ENCODE measurements at regions not wholly inside any gene's neighbourhood (a gene's known extent, or its start where the extent isn't known, plus 50 kb on each side); places are given as distances from the start of the nearest gene placed in this dataset.

DNA sequence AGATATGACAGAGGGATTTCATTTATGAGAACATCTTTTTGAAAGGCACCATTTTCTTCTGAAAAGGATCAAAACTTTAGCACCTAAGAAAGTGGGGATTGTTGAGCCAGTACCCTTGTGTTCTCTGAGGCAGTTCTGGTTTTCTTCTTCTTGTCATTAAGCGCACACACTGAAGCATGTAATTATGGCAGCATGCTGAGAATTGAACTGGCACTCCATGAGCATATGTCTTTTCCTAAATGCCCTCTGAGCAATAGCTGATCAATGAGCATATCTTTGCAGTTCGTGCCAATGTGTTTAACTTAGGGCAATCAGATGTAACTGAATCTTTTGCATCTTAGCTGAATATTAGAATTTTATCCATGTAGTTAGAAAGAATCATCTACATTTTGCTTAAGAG is 53.9 kb upstream of the VGLL3 start:
- no peak overlapping the region for H3K18ac ChIP-seq (ENCODE audit: low read length)
- no peak overlapping the region for H2BK12ac ChIP-seq (ENCODE audit: low read length)
- no peak overlapping the region for H3K4me3 ChIP-seq (ENCODE audit: low read length in 2 of 2)
- no peak overlapping the region for H3K4ac ChIP-seq (ENCODE audit: low read length)
- H3K79me1 ChIP-seq (ENCODE audit: low read depth, low read length): no peaks in the 10 kb centered on the region
- DNase-seq (ENCODE audit: low spot score): no peak
- no peak overlapping the region for H2AK5ac ChIP-seq (ENCODE audit: low read depth, low read length)
- no peak overlapping the region for H3K4me2 ChIP-seq (ENCODE audit: insufficient read depth, low read length, poor library complexity, severe bottlenecking)
- no peak overlapping the region for H3K23ac ChIP-seq (ENCODE audit: low read depth, low read length, poor library complexity)
- WGBS, 2 donors (ENCODE audit: extremely low coverage in 2 of 2, insufficient read length in 2 of 2, insufficient replicate concordance in 1 of 2): no CpG with 5 or more reads among the region's 2 CpGs
- H3K14ac ChIP-seq (ENCODE audit: low read length): no peak overlapping the region
- no peaks in the 10 kb centered on the region for H3K4me1 ChIP-seq (ENCODE audit: control insufficient read depth in 2 of 2, insufficient read depth in 1 of 2, low read depth in 1 of 2, low read length in 2 of 2)
- no peak overlapping the region for H2BK15ac ChIP-seq (ENCODE audit: low read length)
- no peaks in the 10 kb centered on the region for H3K27me3 ChIP-seq (ENCODE audit: control insufficient read depth in 3 of 3, insufficient read depth in 3 of 3, low read depth in 1 of 3, low read length in 3 of 3)
- H2BK5ac ChIP-seq (ENCODE audit: low read length): no peak overlapping the region
- H2BK120ac ChIP-seq (ENCODE audit: low read depth, low read length): no peak overlapping the region
- H3K9ac ChIP-seq (ENCODE audit: low read depth, low read length, poor library complexity): no peak overlapping the region
- H3K9me3 ChIP-seq (replicated peaks in 1 of 2; ENCODE audit: control insufficient read depth in 2 of 2, insufficient read depth in 1 of 2, low read depth in 1 of 2, low read length in 2 of 2): no peaks in the 10 kb centered on the region
- no peaks in the 10 kb centered on the region for H3K36me3 ChIP-seq (replicated peaks in 1 of 2; ENCODE audit: control insufficient read depth in 2 of 2, insufficient read depth in 2 of 2, low read length in 2 of 2)
- H4K8ac ChIP-seq (ENCODE audit: low read depth, low read length): no peak overlapping the region
- no peak overlapping the region for H4K91ac ChIP-seq (ENCODE audit: low read depth, low read length, poor library complexity)
- no peak overlapping the region for H2AFZ ChIP-seq (ENCODE audit: low read length)
- no peak overlapping the region for H3K27ac ChIP-seq (replicated peaks; ENCODE audit: low read length)

- no peak for DNase-seq (ENCODE audit: low spot score)
- H3K27me3 ChIP-seq (ENCODE audit: control insufficient read depth in 3 of 3, insufficient read depth in 3 of 3, low read depth in 1 of 3, low read length in 3 of 3): no peaks in the 10 kb centered on the region
- no peak overlapping the region for H4K8ac ChIP-seq (ENCODE audit: low read depth, low read length)
- no peak overlapping the region for H3K23ac ChIP-seq (ENCODE audit: low read depth, low read length, poor library complexity)
- no peak overlapping the region for H3K18ac ChIP-seq (ENCODE audit: low read length)
- H3K4me3 ChIP-seq (ENCODE audit: low read length in 2 of 2): no peak overlapping the region
- H3K36me3 ChIP-seq (replicated peaks in 1 of 2; ENCODE audit: control insufficient read depth in 2 of 2, insufficient read depth in 2 of 2, low read length in 2 of 2): no peaks in the 10 kb centered on the region
- H2BK120ac ChIP-seq (ENCODE audit: low read depth, low read length): no peak overlapping the region
- H3K4me2 ChIP-seq (ENCODE audit: insufficient read depth, low read length, poor library complexity, severe bottlenecking): no peak overlapping the region
- H3K4ac ChIP-seq (ENCODE audit: low read length): no peak overlapping the region
- H3K27ac ChIP-seq (replicated peaks; ENCODE audit: low read length): no peak overlapping the region
- no peak overlapping the region for H2BK15ac ChIP-seq (ENCODE audit: low read length)
- H3K79me1 ChIP-seq (ENCODE audit: low read depth, low read length): no peaks in the 10 kb centered on the region
- no peak overlapping the region for H3K14ac ChIP-seq (ENCODE audit: low read length)
- H2BK12ac ChIP-seq (ENCODE audit: low read length): no peak overlapping the region
- H4K91ac ChIP-seq (ENCODE audit: low read depth, low read length, poor library complexity): no peak overlapping the region
- no peak overlapping the region for H2BK5ac ChIP-seq (ENCODE audit: low read length)
- WGBS, 2 donors (ENCODE audit: extremely low coverage in 2 of 2, insufficient read length in 2 of 2, insufficient replicate concordance in 1 of 2): no CpG with 5 or more reads among the region's 1 CpG
- no peak overlapping the region for H2AFZ ChIP-seq (ENCODE audit: low read length)
- H3K9me3 ChIP-seq (replicated peaks in 1 of 2; ENCODE audit: control insufficient read depth in 2 of 2, insufficient read depth in 1 of 2, low read depth in 1 of 2, low read length in 2 of 2): no peaks in the 10 kb centered on the region
- H3K9ac ChIP-seq (ENCODE audit: low read depth, low read length, poor library complexity): no peak overlapping the region
- no peak overlapping the region for H2AK5ac ChIP-seq (ENCODE audit: low read depth, low read length)
- no peaks in the 10 kb centered on the region for H3K4me1 ChIP-seq (ENCODE audit: control insufficient read depth in 2 of 2, insufficient read depth in 1 of 2, low read depth in 1 of 2, low read length in 2 of 2)
These were observed 53.5 kb upstream of the VGLL3 start for GRCh38 chr3:87044409-87044808.

DNA sequence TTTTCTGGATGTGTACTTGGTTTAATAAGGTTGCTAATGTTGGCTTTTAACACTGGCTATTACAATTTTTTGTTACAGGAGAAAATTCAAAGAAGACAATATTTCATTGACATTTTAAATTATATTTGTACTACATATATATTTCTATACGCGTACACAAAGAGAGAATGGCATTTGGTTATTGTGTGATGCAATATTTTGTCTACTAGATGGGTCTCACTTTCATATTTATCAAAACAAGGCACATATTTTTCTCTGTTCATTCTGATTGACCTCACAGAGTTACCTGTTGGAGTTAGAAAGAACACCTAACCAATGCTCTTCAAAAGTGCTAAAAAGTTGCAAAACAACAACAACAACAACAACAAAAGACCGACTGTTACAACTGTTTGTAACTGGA is 50.2 kb upstream of the VGLL3 start:
- H3K27me3 ChIP-seq (ENCODE audit: control insufficient read depth in 3 of 3, insufficient read depth in 3 of 3, low read depth in 1 of 3, low read length in 3 of 3): no peaks in the 10 kb centered on the region
- no peaks in the 10 kb centered on the region for H3K36me3 ChIP-seq (replicated peaks in 1 of 2; ENCODE audit: control insufficient read depth in 2 of 2, insufficient read depth in 2 of 2, low read length in 2 of 2)
- no peak for DNase-seq (ENCODE audit: low spot score)
- WGBS, 2 donors (ENCODE audit: extremely low coverage in 2 of 2, insufficient read length in 2 of 2, insufficient replicate concordance in 1 of 2): no CpG with 5 or more reads among the region's 3 CpGs
- H3K4me2 ChIP-seq (ENCODE audit: insufficient read depth, low read length, poor library complexity, severe bottlenecking): no peak overlapping the region
- no peak overlapping the region for H2AFZ ChIP-seq (ENCODE audit: low read length)
- no peaks in the 10 kb centered on the region for H3K79me1 ChIP-seq (ENCODE audit: low read depth, low read length)
- H3K4ac ChIP-seq (ENCODE audit: low read length): no peak overlapping the region
- no peak overlapping the region for H3K23ac ChIP-seq (ENCODE audit: low read depth, low read length, poor library complexity)
- no peak overlapping the region for H3K27ac ChIP-seq (replicated peaks; ENCODE audit: low read length)
- no peak overlapping the region for H4K8ac ChIP-seq (ENCODE audit: low read depth, low read length)
- H2BK120ac ChIP-seq (ENCODE audit: low read depth, low read length): no peak overlapping the region
- H2BK5ac ChIP-seq (ENCODE audit: low read length): no peak overlapping the region
- no peak overlapping the region for H2AK5ac ChIP-seq (ENCODE audit: low read depth, low read length)
- no peak overlapping the region for H3K9ac ChIP-seq (ENCODE audit: low read depth, low read length, poor library complexity)
- H3K4me1 ChIP-seq (ENCODE audit: control insufficient read depth in 2 of 2, insufficient read depth in 1 of 2, low read depth in 1 of 2, low read length in 2 of 2): no peaks in the 10 kb centered on the region
- H3K9me3 ChIP-seq (replicated peaks in 1 of 2; ENCODE audit: control insufficient read depth in 2 of 2, insufficient read depth in 1 of 2, low read depth in 1 of 2, low read length in 2 of 2): no peaks in the 10 kb centered on the region
- H2BK15ac ChIP-seq (ENCODE audit: low read length): no peak overlapping the region
- H4K91ac ChIP-seq (ENCODE audit: low read depth, low read length, poor library complexity): no peak overlapping the region
- H2BK12ac ChIP-seq (ENCODE audit: low read length): no peak overlapping the region
- no peak overlapping the region for H3K4me3 ChIP-seq (ENCODE audit: low read length in 2 of 2)
- H3K14ac ChIP-seq (ENCODE audit: low read length): no peak overlapping the region
- H3K18ac ChIP-seq (ENCODE audit: low read length): no peak overlapping the region

Measured in neuronal stem cell (in vitro differentiated cells).